ENCODE measurements at regions not wholly inside any gene's neighbourhood (a gene's known extent, or its start where the extent isn't known, plus 50 kb on each side); places are given as distances from the start of the nearest gene placed in this dataset.

- Histone ChIP-seq H4K91ac (ENCODE audit: insufficient read depth, low read depth, low read length) (no peak overlapping the region), H3K36me3 (ENCODE audit: control insufficient read depth, insufficient read depth, low read length) (no peaks in the 10 kb centered on the region), H3K9me1 (ENCODE audit: insufficient read depth, low read length) (peaks cover 6% of the 10 kb centered on the region), H3K27ac (ENCODE audit: insufficient read depth, low read length) (no peak overlapping the region), H4K20me1 (ENCODE audit: insufficient read depth, low read length) (peaks cover 66% of the 10 kb centered on the region), H4K5ac (ENCODE audit: low read depth, low read length) (no peak overlapping the region), H2BK20ac (ENCODE audit: low read depth, low read length) (no peak overlapping the region), H2AK5ac (ENCODE audit: low read depth, low read length) (no peak overlapping the region; the same call in 1 of the 2 replicates), H3K27me3 (ENCODE audit: control insufficient read depth, insufficient read depth, low read length) (no peaks in the 10 kb centered on the region), H3K23ac (ENCODE audit: low read depth, low read length) (no peak overlapping the region), H3K9me3 (ENCODE audit: control insufficient read depth, insufficient read depth, low read length) (no peaks in the 10 kb centered on the region), H2BK120ac (ENCODE audit: low read depth, low read length) (no peak overlapping the region), H2BK5ac (ENCODE audit: low read depth, low read length, poor library complexity, severe bottlenecking) (no peak overlapping the region), H3K4me1 (ENCODE audit: control insufficient read depth, insufficient read depth, low read length) (peaks cover 17% of the 10 kb centered on the region), H3K9ac (ENCODE audit: low read depth, low read length) (no peak overlapping the region), H3K18ac (ENCODE audit: low read depth, low read length) (no peak overlapping the region), H4K8ac (ENCODE audit: low read depth in 2 of 2, low read length in 2 of 2) (no peak overlapping the region), H2AK9ac (replicated peaks; ENCODE audit: low read depth, low read length, poor library complexity) (peak overlapping the region; percentile 74), H3K14ac (replicated peaks; ENCODE audit: low read depth, low read length) (no peak overlapping the region), H3K4ac (ENCODE audit: low read depth, low read length) (no peak overlapping the region), H3K4me2 (ENCODE audit: low read depth, low read length) (no peak overlapping the region), H3K79me1 (ENCODE audit: low read depth in 1 of 2, low read length in 2 of 2) (peaks cover 11 to 32% of the 10 kb centered on the region in 2 experiments), H2AFZ (replicated peaks; ENCODE audit: low read length, poor library complexity) (no peak overlapping the region), H2BK15ac (ENCODE audit: low read depth, low read length) (no peak overlapping the region), H3K56ac (ENCODE audit: extremely low read depth, insufficient read depth, low read length) (no peak overlapping the region), H3K4me3 (ENCODE audit: insufficient read depth, low read depth, low read length) (no peak overlapping the region)
- BruUV-seq (replicated peaks) = no TSS peak
- ATAC-seq (ENCODE audit: low read depth) (no peak), DNase-seq (no peak)
- POLR2A ChIA-PET (ENCODE audit: unreplicated experiment) = no interaction called here
- CTCF ChIA-PET = interaction anchor here (0.6 to 1.3 kb wide), 2 partner anchors 46 to 150 kb away, joined by 3 read pairs; no protein-coding TSS in a partner anchor
- intact Hi-C loops (cut with micrococcal nuclease) = no loop called here
- 90% methylated on average over 4 of the region's 10 CpGs; no CpG with 5 or more reads in 1 of the 2 experiments for WGBS, 2 experiments (ENCODE audit: extremely low coverage in 2 of 2, insufficient read length in 1 of 2)
- TF ChIP-seq MAFK (IDR thresholded peaks at IDR 0.05; ENCODE audit: low read depth, low read length) (no peak), MAZ (IDR thresholded peaks at IDR 0.05; ENCODE audit: borderline replicate concordance, low read depth, low read length) (no peak), FOS (IDR thresholded peaks at IDR 0.05; ENCODE audit: low read depth, low read length) (no peak), SMC3 (IDR thresholded peaks at IDR 0.05; ENCODE audit: low read depth, low read length) (no peak), MXI1 (IDR thresholded peaks at IDR 0.05; ENCODE audit: borderline replicate concordance, low read depth, low read length) (no peak), CEBPB (IDR thresholded peaks at IDR 0.05; ENCODE audit: low read depth, low read length) (no peak), RCOR1 (IDR thresholded peaks at IDR 0.05; ENCODE audit: insufficient replicate concordance, low read length) (no peak), CTCF (conservative IDR thresholded peaks at IDR 0.05; ENCODE audit: low read depth, low read length) (no peak)
- TF ChIP-seq, protein P1, sequence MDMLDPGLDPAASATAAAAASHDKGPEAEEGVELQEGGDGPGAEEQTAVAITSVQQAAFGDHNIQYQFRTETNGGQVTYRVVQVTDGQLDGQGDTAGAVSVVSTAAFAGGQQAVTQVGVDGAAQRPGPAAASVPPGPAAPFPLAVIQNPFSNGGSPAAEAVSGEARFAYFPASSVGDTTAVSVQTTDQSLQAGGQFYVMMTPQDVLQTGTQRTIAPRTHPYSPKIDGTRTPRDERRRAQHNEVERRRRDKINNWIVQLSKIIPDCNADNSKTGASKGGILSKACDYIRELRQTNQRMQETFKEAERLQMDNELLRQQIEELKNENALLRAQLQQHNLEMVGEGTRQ (IDR thresholded peaks at IDR 0.05; ENCODE audit: low read depth, low read length) = no peak
- dilution Hi-C loops (cut with HindIII; ENCODE audit: low sequenced_read_pairs, unreplicated experiment) = no loop called here
- in situ Hi-C loops (cut with MboI; ENCODE audit: low sequenced_read_pairs) = no loop called here
These were observed 146.8 kb upstream of the GSE1 start for GRCh38 chr16:85466304-85466700.

All from IMR-90 (cell line).